Upper lobe of left lung (tissue), 6 donors: ENCODE measurements at regions not wholly inside any gene's neighbourhood (a gene's known extent, or its start where the extent isn't known, plus 50 kb on each side); places are given as distances from the start of the nearest gene placed in this dataset.
A peak's percentile ranks its signal among the peaks of the same experiment; 100 is the strongest.

Experiments
- ATAC-seq, 2 donors: fragments of 200-7000 bp; cut with Tn5 transposase; one replicate each; pipeline ENCODE4 v1.9.1; 2022; ENCODE audit warnings: mild to moderate bottlenecking in 2 of 2, moderate library complexity in 2 of 2; ENCODE audit not compliant: low FRiP score in 2 of 2
- DNase-seq, 2 donors: peaks; one replicate each; pipeline ENCODE4 v3.0.0-alpha.2; 2019 to 2020
- H3K27ac ChIP-seq, 4 donors: fragments of 200-600 bp; sonication (generic); one replicate each; pipeline ENCODE4 v1.5.1; 2016 to 2019
- H3K27me3 ChIP-seq, 4 donors: fragments of 200-600 bp; sonication (generic); one replicate each; pipeline ENCODE4 v1.5.1; 2017 to 2019
- H3K36me3 ChIP-seq, 4 donors: fragments of 200-600 bp; sonication (generic); one replicate each; pipeline ENCODE4 v1.5.1; 2016 to 2019
- H3K4me1 ChIP-seq, 4 donors: fragments of 200-600 bp; sonication (generic); one replicate each; pipeline ENCODE4 v1.5.1; 2018 to 2019
- H3K4me3 ChIP-seq, 4 donors: fragments of 200-600 bp; sonication (generic); one replicate each; pipeline ENCODE4 v1.5.1; 2017 to 2019; ENCODE audit warnings: mild to moderate bottlenecking in 2 of 4, moderate library complexity in 1 of 4
- H3K9me3 ChIP-seq, 4 donors: fragments of 200-600 bp; sonication (generic); one replicate each; pipeline ENCODE4 v1.5.1; 2018 to 2019
- EP300 ChIP-seq, 4 donors: sonication (generic); formaldehyde crosslinking; IDR thresholded peaks; one replicate each; pipeline ENCODE4 v1.5.1; 2017; ENCODE audit warnings: antibody characterized with exemption in 4 of 4, control low read depth in 2 of 4
- POLR2A ChIP-seq, 4 donors: fragments of 450-650 bp; IDR thresholded peaks; one replicate each; pipeline ENCODE4 v1.5.1; 2016 to 2017; ENCODE audit warnings: antibody characterized with exemption in 4 of 4, mild to moderate bottlenecking in 2 of 4
- POLR2AphosphoS5 ChIP-seq, 2 donors: sonication (generic); formaldehyde crosslinking; IDR thresholded peaks; one replicate each; pipeline ENCODE4 v1.5.1; 2017; ENCODE audit warnings: antibody characterized with exemption in 2 of 2
- WGBS, 2 donors: methylation state at CpG; one replicate each; pipeline ENCODE4 v1.1.5; 2017 to 2018; 5-methylcytosine and 5-hydroxymethylcytosine counted together
- TF ChIP-seq, protein P1 (sequence below), 6 experiments: fragments of 450-650 bp in 4 of 6; fragments of 200-600 bp in 2 of 6; sonication (generic) in 2 of 6; IDR thresholded peaks; one replicate each; pipeline ENCODE4 v1.5.1; 2016 to 2019; ENCODE audit warnings: antibody characterized with exemption in 6 of 6
- donor health status: DM: no; HTN: no; CAD: no; lungs with moderate emphysema.
- donor health status: DM: no; HTN: yes; CAD: no; lungs with severe emphysema.

DNA sequence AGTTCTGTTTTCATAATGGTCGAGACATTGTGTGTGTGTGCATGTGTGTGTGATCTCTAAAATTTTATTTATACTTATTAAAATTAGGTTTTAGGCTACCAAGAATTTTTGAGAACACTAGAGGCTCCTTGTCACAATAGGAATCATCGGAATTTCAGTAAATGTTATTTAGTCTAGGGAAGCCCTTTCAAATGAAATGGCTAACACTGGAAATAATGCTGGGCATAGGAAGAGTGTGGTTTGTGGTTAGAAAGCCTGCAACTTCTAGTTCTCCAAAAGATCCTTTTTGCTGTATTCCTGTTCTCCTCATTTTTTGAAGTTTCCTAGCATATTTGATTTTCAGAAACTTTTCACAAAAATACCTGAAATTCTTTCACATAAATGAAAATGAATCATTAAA, 92.5 kb upstream of the MBNL1 start:
- Histone ChIP-seq H3K36me3 (no peaks in the 10 kb centered on the region), H3K9me3 (no peaks in the 10 kb centered on the region), H3K4me3 (no peak overlapping the region), H3K27me3 (no peaks in the 10 kb centered on the region), H3K4me1 (no peaks in the 10 kb centered on the region), H3K27ac (no peak overlapping the region)
- no peak for ATAC-seq
- 56 to 77% methylated on average over 2 of the region's 2 CpGs for whole genome bisulfite sequencing, 2 donors
- TF ChIP-seq POLR2AphosphoS5 (IDR thresholded peaks at IDR 0.05) (no peak), EP300 (IDR thresholded peaks at IDR 0.05) (no peak), POLR2A (IDR thresholded peaks at IDR 0.05) (no peak)
- TF ChIP-seq, protein P1, sequence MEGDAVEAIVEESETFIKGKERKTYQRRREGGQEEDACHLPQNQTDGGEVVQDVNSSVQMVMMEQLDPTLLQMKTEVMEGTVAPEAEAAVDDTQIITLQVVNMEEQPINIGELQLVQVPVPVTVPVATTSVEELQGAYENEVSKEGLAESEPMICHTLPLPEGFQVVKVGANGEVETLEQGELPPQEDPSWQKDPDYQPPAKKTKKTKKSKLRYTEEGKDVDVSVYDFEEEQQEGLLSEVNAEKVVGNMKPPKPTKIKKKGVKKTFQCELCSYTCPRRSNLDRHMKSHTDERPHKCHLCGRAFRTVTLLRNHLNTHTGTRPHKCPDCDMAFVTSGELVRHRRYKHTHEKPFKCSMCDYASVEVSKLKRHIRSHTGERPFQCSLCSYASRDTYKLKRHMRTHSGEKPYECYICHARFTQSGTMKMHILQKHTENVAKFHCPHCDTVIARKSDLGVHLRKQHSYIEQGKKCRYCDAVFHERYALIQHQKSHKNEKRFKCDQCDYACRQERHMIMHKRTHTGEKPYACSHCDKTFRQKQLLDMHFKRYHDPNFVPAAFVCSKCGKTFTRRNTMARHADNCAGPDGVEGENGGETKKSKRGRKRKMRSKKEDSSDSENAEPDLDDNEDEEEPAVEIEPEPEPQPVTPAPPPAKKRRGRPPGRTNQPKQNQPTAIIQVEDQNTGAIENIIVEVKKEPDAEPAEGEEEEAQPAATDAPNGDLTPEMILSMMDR (IDR thresholded peaks at IDR 0.05): no peak
- DNase-seq: no peak

DNA sequence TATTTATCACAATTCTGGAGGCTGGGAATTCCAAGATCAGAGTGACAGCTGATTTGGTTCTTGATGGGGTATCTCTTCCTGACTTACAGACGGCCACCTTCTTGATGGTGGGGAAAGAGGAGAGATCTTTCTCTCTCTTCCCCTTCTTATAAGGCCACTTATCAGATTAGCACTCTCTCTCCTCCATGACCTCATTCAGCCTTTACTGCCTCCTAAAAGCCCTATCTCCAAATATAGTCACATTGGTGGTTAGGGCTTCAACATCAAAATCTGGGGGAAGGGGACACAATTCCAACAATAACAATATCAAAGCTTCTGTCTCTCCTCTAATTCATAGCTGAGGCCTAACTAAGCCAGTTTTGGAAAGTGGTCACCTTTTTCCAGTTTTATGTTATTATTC, 91.7 kb upstream of the MBNL1 start:
- Histone ChIP-seq H3K36me3 (no peaks in the 10 kb centered on the region), H3K27ac (no peak overlapping the region), H3K4me3 (no peak overlapping the region), H3K9me3 (no peaks in the 10 kb centered on the region), H3K27me3 (no peaks in the 10 kb centered on the region), H3K4me1 (no peaks in the 10 kb centered on the region)
- 86 to 90% methylated on average over 1 of the region's 1 CpG for WGBS, 2 donors
- DNase-seq (no peak), ATAC-seq (no peak)
- no peak for TF ChIP-seq POLR2AphosphoS5 (IDR thresholded peaks at IDR 0.05)
- no peak for TF ChIP-seq EP300 (IDR thresholded peaks at IDR 0.05)
- TF ChIP-seq POLR2A (IDR thresholded peaks at IDR 0.05): no peak
- TF ChIP-seq, protein P1 (IDR thresholded peaks at IDR 0.05): no peak

DNA sequence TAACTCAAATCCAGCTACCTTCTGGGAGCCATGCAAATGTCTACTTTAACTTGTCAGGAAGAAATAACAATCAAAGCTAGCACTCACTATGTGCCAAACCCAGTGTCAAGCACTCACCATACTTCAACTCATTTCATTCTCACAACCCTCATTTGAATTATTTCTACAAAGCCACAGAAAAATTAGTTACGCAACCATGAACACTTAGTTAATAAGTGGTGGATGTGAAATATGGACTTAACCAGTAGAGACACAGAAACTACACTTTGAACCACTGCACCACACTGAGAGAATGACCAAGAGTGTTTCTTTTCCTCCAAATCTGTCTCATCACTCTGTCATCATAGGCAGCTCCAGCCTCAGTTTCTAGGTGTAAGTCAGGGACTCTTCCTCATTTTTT, 91.0 kb upstream of the MBNL1 start:
- Histone ChIP-seq H3K9me3 (no peaks in the 10 kb centered on the region), H3K4me3 (no peak overlapping the region), H3K36me3 (no peaks in the 10 kb centered on the region), H3K27ac (no peak overlapping the region), H3K27me3 (no peaks in the 10 kb centered on the region), H3K4me1 (no peaks in the 10 kb centered on the region)
- WGBS, 2 donors: 59 to 80% methylated on average over 1 of the region's 1 CpG
- TF ChIP-seq, protein P1 (IDR thresholded peaks at IDR 0.05): no peak
- DNase-seq: no peak
- no peak for ATAC-seq

DNA sequence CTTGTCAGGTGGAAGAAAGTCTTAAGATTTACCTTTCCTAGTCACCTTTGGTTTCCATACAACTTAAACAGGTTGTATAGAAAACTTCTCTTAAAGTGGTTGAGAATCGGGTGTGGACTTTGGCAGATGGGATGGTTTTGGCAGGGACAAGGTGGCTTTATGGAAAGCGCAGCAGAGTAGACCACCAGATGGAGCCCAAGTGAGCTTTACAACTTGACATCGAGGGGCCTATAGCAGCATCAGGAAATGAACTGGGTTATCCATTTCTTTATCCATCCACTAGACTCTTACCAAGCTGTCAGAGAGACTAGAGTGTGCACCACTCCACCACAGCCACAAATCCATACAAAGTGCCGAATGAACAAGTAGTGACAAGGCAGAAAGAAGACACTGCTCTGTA, 85.3 kb upstream of the MBNL1 start:
- 49 to 54% methylated on average over 4 of the region's 4 CpGs for WGBS, 2 donors
- DNase-seq (no peak), ATAC-seq (peak in 1 of 2 donors; percentile 53)
- no peak overlapping the region for H3K27ac ChIP-seq
- H3K4me3 ChIP-seq: no peak overlapping the region
- no peaks in the 10 kb centered on the region for H3K36me3 ChIP-seq
- H3K27me3 ChIP-seq: no peaks in the 10 kb centered on the region
- TF ChIP-seq EP300 (IDR thresholded peaks at IDR 0.05): no peak
- TF ChIP-seq, protein P1 (IDR thresholded peaks at IDR 0.05): peak in 5 of 6 experiments; percentile 11 to 47 (median 36)
- H3K9me3 ChIP-seq: no peaks in the 10 kb centered on the region
- H3K4me1 ChIP-seq: no peaks in the 10 kb centered on the region

DNA sequence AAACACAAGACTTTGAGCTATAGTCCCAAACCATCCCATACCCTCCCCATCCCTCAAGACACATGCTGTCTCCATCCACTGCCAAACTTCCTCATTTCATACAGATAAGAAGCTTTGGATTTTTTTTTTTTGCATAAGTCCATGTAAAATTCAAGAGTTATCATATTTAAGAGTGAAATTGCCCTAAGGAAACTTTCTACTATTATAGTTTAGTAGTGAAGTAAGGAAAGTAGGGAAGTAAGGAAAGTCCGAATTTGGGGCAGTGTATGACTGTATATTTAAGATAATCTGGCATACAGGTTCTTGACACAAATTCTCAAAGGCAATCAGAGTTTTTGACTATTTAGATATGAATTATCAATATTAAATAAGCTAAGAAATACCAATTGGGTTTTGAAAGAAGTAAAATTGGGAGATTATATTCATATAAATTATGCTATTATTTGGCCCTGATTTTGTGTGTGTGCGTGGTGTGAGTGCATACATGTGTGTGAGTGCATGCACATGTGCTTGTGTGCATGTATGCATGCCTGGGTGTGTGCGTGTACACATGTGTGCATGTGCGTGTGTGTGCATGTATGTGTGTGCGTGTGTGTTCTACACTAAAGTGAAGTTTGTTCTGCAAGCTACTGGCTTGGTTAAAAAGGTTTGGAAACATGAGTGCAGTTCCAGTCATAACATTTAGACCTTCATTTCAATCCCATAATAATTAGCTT, 83.6 kb upstream of the MBNL1 start:
- Histone ChIP-seq H3K36me3 (no peaks in the 10 kb centered on the region), H3K4me3 (no peak overlapping the region), H3K27ac (no peak overlapping the region), H3K9me3 (no peaks in the 10 kb centered on the region), H3K27me3 (no peaks in the 10 kb centered on the region), H3K4me1 (no peaks in the 10 kb centered on the region)
- no peak for ATAC-seq
- 95% methylated on average over 5 of the region's 5 CpGs for WGBS, 2 donors
- DNase-seq: no peak
- TF ChIP-seq EP300 (IDR thresholded peaks at IDR 0.05) (no peak), POLR2AphosphoS5 (IDR thresholded peaks at IDR 0.05) (no peak), POLR2A (IDR thresholded peaks at IDR 0.05) (no peak)
- TF ChIP-seq, protein P1 (IDR thresholded peaks at IDR 0.05): no peak
